Lower lobe of right lung (tissue), 2 donors: ENCODE measurements at regions not wholly inside any gene's neighbourhood (a gene's known extent, or its start where the extent isn't known, plus 50 kb on each side); places are given as distances from the start of the nearest gene placed in this dataset.
"Not testable (repeated sequence)": the region's sequence is repeated elsewhere in the genome, so short reads cannot be mapped to it uniquely, and the experiment has no call there.

ENCODE experiments used
- ATAC-seq, 2 donors: fragments of 200-7000 bp; cut with Tn5 transposase; one replicate each; pipeline ENCODE4 v1.9.1; 2020 to 2022; ENCODE audit warnings: mild to moderate bottlenecking in 2 of 2, moderate library complexity in 2 of 2
- DNase-seq: peaks from one replicate; pipeline ENCODE4 v3.0.0-alpha.2; 2020
- H3K27ac ChIP-seq: fragments of 200-600 bp; one replicate; pipeline ENCODE4 v1.8.0; 2022
- H3K27me3 ChIP-seq: fragments of 200-600 bp; one replicate; pipeline ENCODE4 v1.8.0; 2022; ENCODE audit warnings: low read depth
- H3K36me3 ChIP-seq: fragments of 200-600 bp; one replicate; pipeline ENCODE4 v1.8.0; 2022; ENCODE audit warnings: mild to moderate bottlenecking
- H3K4me1 ChIP-seq: fragments of 200-600 bp; one replicate; pipeline ENCODE4 v1.8.0; 2022
- H3K4me3 ChIP-seq: fragments of 200-600 bp; one replicate; pipeline ENCODE4 v1.8.0; 2022; ENCODE audit warnings: mild to moderate bottlenecking
- H3K9me3 ChIP-seq: fragments of 200-600 bp; one replicate; pipeline ENCODE4 v1.8.0; 2022
- intact Hi-C: fragments of 100-400 bp; cut with DNase I; formaldehyde crosslinking; loops from one replicate; pipeline ENCODE4 v1.11.0; 2022
- TF ChIP-seq, protein P1 (sequence below): fragments of 200-600 bp; IDR thresholded peaks from one replicate; pipeline ENCODE4 v1.8.0; 2022; ENCODE audit warnings: antibody characterized with exemption, mild to moderate bottlenecking
- donor health status: DM: no; HTN: yes; CAD: no; lungs with severe emphysema.

DNA sequence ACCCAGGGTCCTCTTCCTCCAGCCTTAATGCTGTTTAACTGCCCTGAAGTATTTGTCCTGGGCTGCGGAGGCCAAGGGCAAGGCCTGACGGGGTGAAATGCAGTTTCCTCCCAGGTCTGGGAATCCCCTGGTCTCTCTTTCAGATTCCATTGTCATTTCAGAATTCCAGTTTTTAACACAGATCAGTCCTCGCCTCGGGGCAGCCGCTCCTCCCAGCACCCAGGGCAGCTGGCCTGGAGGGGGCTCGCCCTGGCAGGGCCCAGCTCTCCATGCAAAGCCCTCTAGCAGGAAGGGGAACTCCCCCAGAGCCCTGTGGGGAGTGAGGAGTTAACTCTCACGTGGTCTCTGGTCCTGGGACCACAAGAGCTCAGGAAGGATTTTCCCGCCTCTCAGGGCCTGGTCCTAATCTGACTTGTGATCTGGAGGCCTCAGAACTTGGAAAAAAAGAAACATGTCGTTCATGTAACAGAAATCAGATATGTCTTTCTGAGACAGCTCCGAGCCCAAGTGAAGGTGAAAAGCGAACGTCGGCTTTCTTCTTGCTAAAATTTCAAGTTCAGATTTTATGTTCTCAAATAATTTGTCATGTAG, 265.6 kb upstream of the SFSWAP start:
- ATAC-seq (no peak), DNase-seq (no peak)
- H3K27ac ChIP-seq, result no peak overlapping the region
- H3K4me1 ChIP-seq, result no peaks in the 10 kb centered on the region
- peaks cover 6% of the 10 kb centered on the region for H3K9me3 ChIP-seq
- no peaks in the 10 kb centered on the region for H3K36me3 ChIP-seq
- intact Hi-C loops, result no loop called here
- no peak overlapping the region for H3K4me3 ChIP-seq
- no peaks in the 10 kb centered on the region for H3K27me3 ChIP-seq
- TF ChIP-seq, protein P1, sequence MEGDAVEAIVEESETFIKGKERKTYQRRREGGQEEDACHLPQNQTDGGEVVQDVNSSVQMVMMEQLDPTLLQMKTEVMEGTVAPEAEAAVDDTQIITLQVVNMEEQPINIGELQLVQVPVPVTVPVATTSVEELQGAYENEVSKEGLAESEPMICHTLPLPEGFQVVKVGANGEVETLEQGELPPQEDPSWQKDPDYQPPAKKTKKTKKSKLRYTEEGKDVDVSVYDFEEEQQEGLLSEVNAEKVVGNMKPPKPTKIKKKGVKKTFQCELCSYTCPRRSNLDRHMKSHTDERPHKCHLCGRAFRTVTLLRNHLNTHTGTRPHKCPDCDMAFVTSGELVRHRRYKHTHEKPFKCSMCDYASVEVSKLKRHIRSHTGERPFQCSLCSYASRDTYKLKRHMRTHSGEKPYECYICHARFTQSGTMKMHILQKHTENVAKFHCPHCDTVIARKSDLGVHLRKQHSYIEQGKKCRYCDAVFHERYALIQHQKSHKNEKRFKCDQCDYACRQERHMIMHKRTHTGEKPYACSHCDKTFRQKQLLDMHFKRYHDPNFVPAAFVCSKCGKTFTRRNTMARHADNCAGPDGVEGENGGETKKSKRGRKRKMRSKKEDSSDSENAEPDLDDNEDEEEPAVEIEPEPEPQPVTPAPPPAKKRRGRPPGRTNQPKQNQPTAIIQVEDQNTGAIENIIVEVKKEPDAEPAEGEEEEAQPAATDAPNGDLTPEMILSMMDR, result no peak

DNA sequence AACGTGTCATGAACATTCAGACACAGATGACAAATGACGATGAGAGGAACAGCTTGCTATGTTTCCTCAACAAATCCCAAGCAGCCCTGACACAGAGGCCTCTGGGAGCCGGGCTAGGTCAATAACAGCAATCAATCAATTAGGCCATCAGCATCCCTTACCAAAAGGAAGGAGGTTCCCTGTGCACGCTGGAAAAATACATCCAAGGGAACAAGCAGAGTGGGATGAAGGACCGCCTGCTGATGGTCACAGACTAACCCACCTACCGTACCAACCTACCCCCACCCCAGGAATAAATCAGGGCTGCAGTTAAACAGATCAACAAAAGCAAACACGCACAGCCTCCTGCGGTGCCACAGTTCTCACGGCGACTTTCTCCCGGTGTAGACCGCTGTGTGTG, 265.1 kb upstream of the SFSWAP start:
- H3K4me3 ChIP-seq, result no peak overlapping the region
- TF ChIP-seq, protein P1, result no peak
- no peaks in the 10 kb centered on the region for H3K36me3 ChIP-seq
- H3K27me3 ChIP-seq, result no peaks in the 10 kb centered on the region
- peaks cover 6% of the 10 kb centered on the region for H3K9me3 ChIP-seq
- intact Hi-C loops, result no loop called here
- H3K27ac ChIP-seq, result no peak overlapping the region
- no peak for DNase-seq
- no peak for ATAC-seq
- H3K4me1 ChIP-seq, result no peaks in the 10 kb centered on the region

DNA sequence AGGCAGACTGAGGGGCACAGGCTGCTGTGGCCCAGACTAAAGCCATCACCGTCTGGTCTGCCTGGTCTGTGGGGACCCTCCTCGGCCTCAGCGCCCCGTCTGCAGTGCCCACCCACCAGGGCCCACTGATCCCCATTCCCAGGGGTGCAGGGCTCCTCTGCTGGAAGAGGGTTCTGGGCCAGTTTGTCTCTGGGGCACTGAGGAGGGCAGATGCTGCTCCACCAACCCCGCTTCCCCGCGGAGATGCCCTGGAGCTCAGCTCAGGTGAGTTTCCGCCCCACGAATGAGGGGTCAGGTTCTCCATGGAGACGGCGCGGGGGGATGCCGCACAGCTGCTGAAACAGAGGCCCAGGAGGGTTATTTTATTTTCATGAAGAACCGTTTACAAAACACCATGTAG, 263.3 kb upstream of the SFSWAP start:
- H3K27ac ChIP-seq, intact Hi-C loops, ATAC-seq, H3K9me3 ChIP-seq, H3K4me3 ChIP-seq, H3K4me1 ChIP-seq, DNase-seq, H3K36me3 ChIP-seq, H3K27me3 ChIP-seq: not testable (repeated sequence)

DNA sequence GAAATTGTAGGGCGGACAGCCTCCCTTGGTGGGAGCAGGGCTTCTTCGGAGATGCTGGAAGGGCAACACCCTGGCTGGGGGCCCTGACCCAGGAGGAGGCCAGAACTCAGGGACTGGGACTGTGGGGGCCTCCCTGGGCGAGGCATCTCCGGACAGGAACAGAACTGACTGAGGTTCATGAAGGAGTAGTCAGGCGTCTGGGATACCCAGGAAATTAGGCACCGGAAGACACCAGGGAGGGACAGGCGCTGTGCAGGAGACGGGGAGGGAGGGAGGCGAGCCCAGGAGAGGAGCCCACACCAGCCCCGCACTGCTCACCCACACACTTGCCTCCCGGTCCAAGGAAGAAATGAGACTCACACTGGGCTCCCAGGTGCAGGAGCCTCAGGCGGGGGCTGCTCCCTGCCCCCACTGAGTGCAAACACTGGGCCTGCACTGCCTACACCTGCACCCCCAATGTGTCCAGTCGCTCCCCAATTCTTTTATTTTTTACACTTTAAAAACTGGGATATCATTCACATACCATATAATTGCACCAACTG, 262.6 kb upstream of the SFSWAP start:
- no peaks in the 10 kb centered on the region for H3K36me3 ChIP-seq
- H3K4me1 ChIP-seq, result no peaks in the 10 kb centered on the region
- intact Hi-C loops, result no loop called here
- no peak overlapping the region for H3K27ac ChIP-seq
- ATAC-seq (no peak), DNase-seq (no peak)
- H3K9me3 ChIP-seq, result peaks cover 6% of the 10 kb centered on the region
- H3K27me3 ChIP-seq, result no peaks in the 10 kb centered on the region
- TF ChIP-seq, protein P1, result no peak
- no peak overlapping the region for H3K4me3 ChIP-seq

DNA sequence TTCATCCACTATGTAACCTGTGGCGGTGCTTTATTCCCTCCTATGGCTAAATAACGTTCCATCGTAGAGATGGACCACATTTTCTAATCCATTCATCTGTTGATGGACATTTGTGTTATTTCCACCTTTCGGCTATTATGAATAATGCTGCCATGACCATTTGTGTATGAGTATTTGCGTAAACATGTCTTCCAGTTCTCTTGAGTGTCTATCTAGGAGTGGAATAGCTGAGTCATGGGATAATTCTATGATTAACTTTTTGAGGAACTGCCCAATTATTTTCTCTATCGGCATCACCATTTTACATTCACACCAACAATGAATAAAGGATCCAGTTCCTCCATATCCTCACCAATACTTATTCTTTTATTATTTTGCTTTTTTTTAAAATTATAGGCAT, 261.9 kb upstream of the SFSWAP start:
- peaks cover 6% of the 10 kb centered on the region for H3K9me3 ChIP-seq
- intact Hi-C loops, result no loop called here
- no peak for ATAC-seq

DNA sequence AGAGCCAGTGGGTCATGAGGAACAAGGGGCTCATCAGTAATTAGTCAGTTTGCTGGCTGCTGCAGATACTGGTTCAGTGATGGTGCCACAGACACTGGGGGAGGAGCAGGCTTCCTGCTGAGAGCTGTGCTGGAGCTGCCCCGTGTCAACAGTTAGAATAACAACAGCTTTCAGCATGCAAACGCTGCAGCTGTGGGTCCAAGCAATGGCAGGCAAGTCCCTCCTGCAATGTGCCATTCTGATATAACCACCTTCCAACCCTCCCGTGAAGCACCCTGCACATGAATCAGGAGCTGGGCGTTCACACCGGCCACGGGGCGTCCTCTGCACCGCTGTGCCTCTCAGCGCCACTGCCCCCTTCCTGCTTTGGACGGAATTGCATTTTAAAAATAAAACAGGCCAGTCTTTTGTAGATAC, 258.4 kb upstream of the SFSWAP start:
- Histone ChIP-seq H3K4me1 (no peaks in the 10 kb centered on the region), H3K27ac (no peak overlapping the region), H3K4me3 (no peak overlapping the region), H3K9me3 (peaks cover 6% of the 10 kb centered on the region), H3K27me3 (no peaks in the 10 kb centered on the region), H3K36me3 (no peaks in the 10 kb centered on the region)
- ATAC-seq (peak in 1 of 2 donors; percentile 46), DNase-seq (no peak)
- intact Hi-C loops, result no loop called here
- TF ChIP-seq, protein P1, result peak; percentile 32

More for the DNA sequence above, 261.9 kb upstream of the SFSWAP start:
- TF ChIP-seq, protein P1, result no peak
- no peak for DNase-seq
- H3K36me3 ChIP-seq, result no peaks in the 10 kb centered on the region
- H3K4me1 ChIP-seq, result no peaks in the 10 kb centered on the region
- H3K27me3 ChIP-seq, result no peaks in the 10 kb centered on the region
- no peak overlapping the region for H3K4me3 ChIP-seq
- no peak overlapping the region for H3K27ac ChIP-seq
